MCF 10A (cell line): ENCODE measurements at regions not wholly inside any gene's neighbourhood (a gene's known extent, or its start where the extent isn't known, plus 50 kb on each side); places are given as distances from the start of the nearest gene placed in this dataset.
A peak's percentile ranks its signal among the peaks of the same experiment; 100 is the strongest.

Source experiments
- BruUV-seq: library from RNA; stranded (reverse); fragments of 400-500 nt; replicated peaks from 2 replicates; lab custom pipeline; 2021; lab: Mats Ljungman, UMichigan
- CTCF ChIA-PET: fragments of 300-600 bp; sonication (Branson Sonifier 250); formaldehyde crosslinking; extraction: SDS; loops from one replicate; lab custom pipeline; 2021; ENCODE audit warnings: antibody characterized with exemption, inconsistent platforms; lab: Yijun Ruan, JAX
- POLR2A ChIA-PET: fragments of 300-600, 350-650 bp; sonication (Branson Sonifier 250); formaldehyde crosslinking; extraction: SDS; loops from one replicate; lab custom pipeline; 2020; ENCODE audit warnings: antibody characterized with exemption, inconsistent platforms; lab: Yijun Ruan, JAX
- DNase-seq: peaks from one replicate; pipeline ENCODE4 v3.0.0-alpha.2; 2018; ENCODE audit not compliant: unreplicated experiment
- H3K27ac Mint-ChIP-seq: one replicate; pipeline ENCODE4 v1.8.0; 2022; ENCODE audit warnings: mild to moderate bottlenecking, low read depth, mixed read lengths; ENCODE audit not compliant: unreplicated experiment
- H3K27me3 Mint-ChIP-seq: one replicate; pipeline ENCODE4 v1.8.0; 2022; ENCODE audit warnings: mixed read lengths; ENCODE audit not compliant: insufficient read depth, unreplicated experiment
- H3K36me3 Mint-ChIP-seq: one replicate; pipeline ENCODE4 v1.8.0; 2022; ENCODE audit warnings: mild to moderate bottlenecking, moderate library complexity, mixed read lengths; ENCODE audit not compliant: insufficient read depth, unreplicated experiment
- H3K4me1 Mint-ChIP-seq: one replicate; pipeline ENCODE4 v1.8.0; 2022; ENCODE audit warnings: mixed read lengths; ENCODE audit not compliant: insufficient read depth, unreplicated experiment
- H3K4me3 Mint-ChIP-seq: one replicate; pipeline ENCODE4 v1.8.0; 2022; ENCODE audit warnings: mild to moderate bottlenecking, moderate library complexity, mixed read lengths; ENCODE audit not compliant: unreplicated experiment
- H3K9me3 Mint-ChIP-seq: one replicate; pipeline ENCODE4 v1.8.0; 2022; ENCODE audit warnings: mixed read lengths; ENCODE audit not compliant: unreplicated experiment
- CTCF ChIP-seq: fragments of 200-600 bp; IDR thresholded peaks from one replicate; pipeline ENCODE4 v1.8.0; 2022; ENCODE audit warnings: antibody characterized with exemption, mild to moderate bottlenecking; ENCODE audit not compliant: unreplicated experiment
- intact Hi-C: fragments of 100-400 bp; cut with micrococcal nuclease; formaldehyde crosslinking; loops from 2 replicates; pipeline ENCODE4 v1.14.1; 2022

DNA sequence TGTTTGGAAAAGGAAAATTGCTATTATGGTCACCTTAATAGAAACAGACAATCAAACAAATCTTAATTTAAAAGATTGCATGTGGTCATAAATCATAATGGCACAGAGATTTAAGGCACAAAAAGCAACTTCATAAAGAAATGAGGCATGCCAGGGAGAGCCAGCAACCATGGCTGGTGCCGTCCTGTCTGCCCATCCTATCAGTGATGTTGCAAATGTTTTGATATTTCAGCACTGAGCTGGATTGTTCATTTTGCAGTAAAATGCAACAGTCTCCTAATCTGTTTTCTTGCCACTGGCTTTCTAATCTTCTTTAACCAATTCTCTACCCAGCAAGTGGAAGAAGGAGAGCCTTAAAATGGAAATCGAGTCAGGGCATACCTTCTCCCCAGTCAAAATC lies 249.8 kb downstream of the SAMD5 start:
- H3K4me1 Mint-ChIP-seq, result no peaks in the 10 kb centered on the region
- no TSS peak for BruUV-seq
- peaks cover 7% of the 10 kb centered on the region for H3K9me3 Mint-ChIP-seq
- POLR2A ChIA-PET, result interaction anchor here (0.8 kb wide), 1 partner anchor 17 kb away, joined by 3 read pairs; no protein-coding TSS in a partner anchor
- intact Hi-C loops, result no loop called here
- H3K27ac Mint-ChIP-seq, result no peak overlapping the region
- H3K4me3 Mint-ChIP-seq, result no peak overlapping the region
- TF ChIP-seq CTCF, result no peak
- CTCF ChIA-PET, result no interaction called here
- H3K36me3 Mint-ChIP-seq, result no peaks in the 10 kb centered on the region
- no peaks in the 10 kb centered on the region for H3K27me3 Mint-ChIP-seq
- no peak for DNase-seq

DNA sequence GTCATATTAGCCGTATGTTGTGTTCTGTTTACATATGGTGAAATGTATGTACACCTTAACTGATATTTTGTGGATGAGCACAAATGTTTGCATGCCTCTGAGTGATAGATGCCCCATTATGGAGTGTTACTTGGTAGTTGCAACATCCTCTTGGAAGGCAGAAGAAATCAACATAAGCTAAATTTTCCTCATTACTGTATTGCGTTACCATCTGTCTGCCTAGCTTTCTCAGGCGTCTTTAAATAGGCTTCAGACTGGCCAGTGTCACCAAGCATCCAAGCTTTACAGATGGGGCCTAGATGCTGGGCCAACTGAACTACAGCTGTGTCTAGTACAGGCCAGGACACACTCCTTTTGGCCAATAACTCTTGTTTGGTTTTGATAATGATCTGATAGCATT lies 250.6 kb downstream of the SAMD5 start:
- no TSS peak for BruUV-seq
- no peaks in the 10 kb centered on the region for H3K4me1 Mint-ChIP-seq
- peak; percentile 59 for DNase-seq
- intact Hi-C loops, result no loop called here
- ChIA-PET POLR2A (interaction anchor here (0.6 to 1.0 kb wide), 2 partner anchors 14 to 73 kb away, joined by 3 read pairs; no protein-coding TSS in a partner anchor), CTCF (interaction anchor here (1.0 kb wide), 2 partner anchors 22 to 212 kb away, joined by 3 read pairs; no protein-coding TSS in a partner anchor)
- H3K9me3 Mint-ChIP-seq, result peaks cover 7% of the 10 kb centered on the region
- no peak overlapping the region for H3K27ac Mint-ChIP-seq
- no peaks in the 10 kb centered on the region for H3K36me3 Mint-ChIP-seq
- TF ChIP-seq CTCF, result no peak
- H3K4me3 Mint-ChIP-seq, result no peak overlapping the region
- H3K27me3 Mint-ChIP-seq, result no peaks in the 10 kb centered on the region

DNA sequence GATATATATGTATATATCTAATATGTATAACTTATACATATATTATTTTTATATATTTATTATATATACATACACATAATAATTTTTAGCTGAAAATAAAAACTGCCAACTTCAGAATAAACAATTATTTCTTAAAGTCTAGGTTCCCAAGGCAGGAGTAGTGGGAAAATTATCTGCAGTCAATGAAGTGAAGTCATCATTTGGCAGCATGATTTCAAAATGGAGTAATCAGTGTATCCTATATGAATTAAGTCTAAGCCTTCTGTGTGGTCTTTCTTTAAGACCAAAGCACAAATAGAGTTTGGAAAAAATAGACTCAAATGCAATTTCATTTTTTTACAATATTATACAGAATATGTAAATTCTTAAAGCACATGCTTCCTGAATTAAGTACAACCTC lies 251.0 kb downstream of the SAMD5 start:
- intact Hi-C loops, result no loop called here
- no peak for TF ChIP-seq CTCF
- H3K36me3 Mint-ChIP-seq, result no peaks in the 10 kb centered on the region
- H3K4me3 Mint-ChIP-seq, result no peak overlapping the region
- CTCF ChIA-PET, result interaction anchor here (1.0 kb wide), 2 partner anchors 21 to 212 kb away, joined by 3 read pairs; no protein-coding TSS in a partner anchor
- DNase-seq, result no peak
- H3K27me3 Mint-ChIP-seq, result no peaks in the 10 kb centered on the region
- no TSS peak for BruUV-seq
- H3K4me1 Mint-ChIP-seq, result no peaks in the 10 kb centered on the region
- POLR2A ChIA-PET, result interaction anchor here (1.0 kb wide), 2 partner anchors 10 to 14 kb away, joined by 3 read pairs; no protein-coding TSS in a partner anchor
- no peak overlapping the region for H3K27ac Mint-ChIP-seq
- peaks cover 7% of the 10 kb centered on the region for H3K9me3 Mint-ChIP-seq

DNA sequence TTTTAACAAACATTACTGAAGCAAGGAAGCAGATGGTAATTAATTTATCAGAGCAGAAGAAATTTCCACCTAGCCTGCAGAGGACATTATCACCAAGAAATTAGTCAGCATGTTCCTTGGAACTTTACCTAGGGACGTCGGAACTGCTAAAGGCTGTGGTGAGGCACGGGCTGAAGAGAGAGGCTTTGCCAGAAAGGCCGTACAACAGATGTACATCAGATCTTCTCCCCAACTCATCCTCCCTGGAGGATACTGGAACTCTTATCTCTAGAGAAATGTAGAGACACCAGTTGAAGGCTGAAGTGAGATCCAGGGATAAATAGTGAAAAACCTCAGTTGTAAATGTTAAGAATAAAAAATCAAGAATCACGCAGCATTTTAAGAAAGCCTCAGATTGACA lies 257.1 kb downstream of the SAMD5 start:
- BruUV-seq, result no TSS peak
- DNase-seq, result no peak
- Mint-ChIP-seq H3K9me3 (no peaks in the 10 kb centered on the region), H3K27me3 (no peaks in the 10 kb centered on the region), H3K4me1 (no peaks in the 10 kb centered on the region), H3K27ac (no peak overlapping the region), H3K36me3 (no peaks in the 10 kb centered on the region), H3K4me3 (no peak overlapping the region)
- POLR2A ChIA-PET, result no interaction called here
- CTCF ChIA-PET, result no interaction called here
- no peak for TF ChIP-seq CTCF
- intact Hi-C loops, result no loop called here
